ENCODE measurements at regions not wholly inside any gene's neighbourhood (a gene's known extent, or its start where the extent isn't known, plus 50 kb on each side); places are given as distances from the start of the nearest gene placed in this dataset.

DNA sequence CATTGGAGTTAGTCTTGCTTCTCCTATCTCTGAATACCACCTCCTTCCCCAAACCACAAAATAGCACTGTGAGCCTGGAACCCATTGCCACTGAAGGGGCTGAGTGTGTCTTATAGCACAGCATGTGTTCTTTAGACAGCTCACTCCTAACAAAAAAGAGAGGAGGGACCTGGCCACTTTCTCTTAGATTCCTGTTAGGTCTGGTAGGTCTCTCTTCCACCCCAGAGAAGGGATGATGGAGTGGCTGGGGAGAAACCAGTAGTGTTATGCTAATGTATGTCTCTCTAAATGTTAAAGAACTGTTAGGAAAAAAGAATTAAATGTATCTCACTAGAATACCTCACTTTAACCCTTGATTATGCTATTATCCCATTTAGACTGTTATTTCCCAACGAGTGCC is 340.3 kb downstream of the EPHA7 start:
- Histone ChIP-seq H3K56ac (ENCODE audit: insufficient read length, low read depth, low read length) (no peak overlapping the region), H3K79me1 (ENCODE audit: insufficient read depth, low read depth, low read length, poor library complexity, severe bottlenecking) (no peaks in the 10 kb centered on the region), H3K9ac (ENCODE audit: extremely low read depth, insufficient read length, low read length) (no peak overlapping the region), H3T11ph (ENCODE audit: low read length) (no peak overlapping the region), H3K18ac (ENCODE audit: insufficient read length, low read depth, low read length) (no peak overlapping the region), H3K23me2 (ENCODE audit: insufficient read length, low read depth, low read length, poor library complexity, severe bottlenecking) (no peaks in the 10 kb centered on the region), H3K79me2 (ENCODE audit: insufficient read depth, low read length) (no peaks in the 10 kb centered on the region), H3K4ac (ENCODE audit: low read depth, low read length) (no peak overlapping the region), H2BK5ac (ENCODE audit: insufficient read length, low read length) (no peak overlapping the region), H2AFZ (ENCODE audit: low read length) (no peak overlapping the region), H3K9me3 (ENCODE audit: control insufficient read depth, low read depth, low read length) (no peaks in the 10 kb centered on the region), H3K4me1 (ENCODE audit: insufficient read depth, low read length) (peaks cover 3% of the 10 kb centered on the region; the same call in 1 of the 2 replicates), H3K27me3 (ENCODE audit: insufficient read depth, low read length) (no peaks in the 10 kb centered on the region; the same call in 1 of the 2 replicates), H3K14ac (ENCODE audit: insufficient read depth, low read length) (no peak overlapping the region), H4K8ac (replicated peaks; ENCODE audit: insufficient read length, low read depth, low read length) (no peak overlapping the region), H3K23ac (ENCODE audit: insufficient read length, low read depth, low read length) (no peak overlapping the region), H4K5ac (ENCODE audit: insufficient read length, low read depth, low read length) (no peak overlapping the region), H2BK12ac (ENCODE audit: insufficient read length, low read depth, low read length) (no peak overlapping the region), H4K91ac (ENCODE audit: insufficient read length, low read depth, low read length) (no peak overlapping the region), H2BK15ac (ENCODE audit: low read depth, low read length) (no peak overlapping the region), H3K4me2 (ENCODE audit: insufficient read depth, insufficient read length, low read length) (no peak overlapping the region), H4K20me1 (ENCODE audit: control insufficient read depth, insufficient read depth, insufficient read length) (no peaks in the 10 kb centered on the region), H2AK5ac (ENCODE audit: insufficient read length, low read length) (no peak overlapping the region), H2BK120ac (ENCODE audit: low read depth, low read length, poor library complexity, severe bottlenecking) (no peak overlapping the region), H3K27ac (ENCODE audit: insufficient read length, low read depth, low read length) (no peak overlapping the region), H2BK20ac (ENCODE audit: low read depth, low read length, poor library complexity, severe bottlenecking) (no peak overlapping the region)
- H3K36me3 Mint-ChIP-seq (ENCODE audit: insufficient read depth in 1 of 3, low read depth in 3 of 3): peaks cover 0 to 9% (median 4%) of the 10 kb centered on the region in 3 experiments; a peak in 3 of 7 replicates
- peaks cover 31 to 36% of the 10 kb centered on the region in 2 experiments for H3K4me1 Mint-ChIP-seq
- H3K27ac Mint-ChIP-seq: no peak overlapping the region
- H3K27me3 Mint-ChIP-seq (ENCODE audit: low read depth): peaks cover 5% of the 10 kb centered on the region
- no peak overlapping the region for H3K4me3 Mint-ChIP-seq
- peaks cover 4 to 7% of the 10 kb centered on the region in 2 experiments; a peak in 3 of 5 replicates for H3K9me3 Mint-ChIP-seq
- no peak for TF ChIP-seq CTCF (conservative IDR thresholded peaks at IDR 0.05)
- DNase-seq: no peak
- WGBS (ENCODE audit: extremely low coverage, insufficient read length, low lambda C conversion rate): no CpG with 5 or more reads among the region's 1 CpG

Measured in H9 (cell line).